HUES48 (cell line): ENCODE measurements at regions not wholly inside any gene's neighbourhood (a gene's known extent, or its start where the extent isn't known, plus 50 kb on each side); places are given as distances from the start of the nearest gene placed in this dataset.

Source experiments
- H3K27ac ChIP-seq: one replicate; pipeline ENCODE4 v1.7.0; 2013; ENCODE audit warnings: low read depth, low read length, inconsistent platforms
- H3K27me3 ChIP-seq: 2 replicates; pipeline ENCODE4 v1.6.1; 2013; ENCODE audit warnings: mild to moderate bottlenecking, low read length; ENCODE audit not compliant: control insufficient read depth, insufficient read depth
- H3K36me3 ChIP-seq: 2 replicates; pipeline ENCODE4 v1.6.1; 2013; ENCODE audit warnings: low read length; ENCODE audit not compliant: control insufficient read depth, insufficient read depth
- H3K4me1 ChIP-seq: 2 replicates; pipeline ENCODE4 v1.6.1; 2013; ENCODE audit warnings: mild to moderate bottlenecking, low read length; ENCODE audit not compliant: control insufficient read depth, insufficient read depth
- H3K4me3 ChIP-seq: 2 replicates; pipeline ENCODE4 v1.5.1; 2013; ENCODE audit warnings: mild to moderate bottlenecking, low read depth, low read length
- H3K9ac ChIP-seq: 2 replicates; pipeline ENCODE4 v1.6.1; 2013; ENCODE audit warnings: mild to moderate bottlenecking, low read depth, low read length, moderate library complexity
- H3K9me3 ChIP-seq: 2 replicates; pipeline ENCODE4 v1.6.1; 2013; ENCODE audit warnings: low read length; ENCODE audit not compliant: control insufficient read depth, insufficient read depth

- H3K9me3 ChIP-seq, result no peaks in the 10 kb centered on the region
- H3K27ac ChIP-seq, result no peak overlapping the region
- H3K4me3 ChIP-seq, result no peak overlapping the region
- H3K27me3 ChIP-seq, result no peaks in the 10 kb centered on the region
- H3K4me1 ChIP-seq, result 0 out of 2 replicates have a peak, but pooled peaks cover 2% of the 10 kb centered on the region
- no peaks in the 10 kb centered on the region for H3K36me3 ChIP-seq
- no peak overlapping the region for H3K9ac ChIP-seq
These were observed 235.1 kb downstream of the QDPR start for GRCh38 chr4:17276776-17277175.

GRCh38 chr4:17275836-17276235 lies 236.1 kb downstream of the QDPR start:
- no peak overlapping the region for H3K9ac ChIP-seq
- H3K36me3 ChIP-seq, result no peaks in the 10 kb centered on the region
- no peaks in the 10 kb centered on the region for H3K27me3 ChIP-seq
- no peaks in the 10 kb centered on the region for H3K9me3 ChIP-seq
- no peak overlapping the region for H3K27ac ChIP-seq
- 0 out of 2 replicates have a peak, but pooled peaks cover 2% of the 10 kb centered on the region for H3K4me1 ChIP-seq
- H3K4me3 ChIP-seq, result no peak overlapping the region

- Histone ChIP-seq H3K36me3 (no peaks in the 10 kb centered on the region), H3K27ac (no peak overlapping the region), H3K9me3 (no peaks in the 10 kb centered on the region), H3K4me3 (no peak overlapping the region), H3K4me1 (no peaks in the 10 kb centered on the region), H3K27me3 (no peaks in the 10 kb centered on the region), H3K9ac (no peak overlapping the region)
These were observed 238.8 kb downstream of the QDPR start for GRCh38 chr4:17273047-17273446.

GRCh38 chr4:17272154-17272553 lies 239.7 kb downstream of the QDPR start:
- H3K4me1 ChIP-seq, result no peaks in the 10 kb centered on the region
- H3K36me3 ChIP-seq, result no peaks in the 10 kb centered on the region
- H3K27ac ChIP-seq, result no peak overlapping the region
- H3K4me3 ChIP-seq, result no peak overlapping the region
- no peaks in the 10 kb centered on the region for H3K9me3 ChIP-seq
- H3K27me3 ChIP-seq, result no peaks in the 10 kb centered on the region
- H3K9ac ChIP-seq, result no peak overlapping the region

- H3K27ac ChIP-seq, result no peak overlapping the region
- no peak overlapping the region for H3K4me3 ChIP-seq
- H3K27me3 ChIP-seq, result no peaks in the 10 kb centered on the region
- H3K9me3 ChIP-seq, result no peaks in the 10 kb centered on the region
- H3K36me3 ChIP-seq, result no peaks in the 10 kb centered on the region
- H3K9ac ChIP-seq, result no peak overlapping the region
- H3K4me1 ChIP-seq, result no peaks in the 10 kb centered on the region
These were observed 246.2 kb downstream of the QDPR start for GRCh38 chr4:17265653-17266052.

GRCh38 chr4:17265139-17265538 lies 246.8 kb downstream of the QDPR start:
- H3K36me3 ChIP-seq, result no peaks in the 10 kb centered on the region
- H3K27ac ChIP-seq, result no peak overlapping the region
- no peaks in the 10 kb centered on the region for H3K9me3 ChIP-seq
- H3K9ac ChIP-seq, result no peak overlapping the region
- H3K27me3 ChIP-seq, result no peaks in the 10 kb centered on the region
- H3K4me3 ChIP-seq, result no peak overlapping the region
- no peaks in the 10 kb centered on the region for H3K4me1 ChIP-seq

- H3K27ac ChIP-seq, result no peak overlapping the region
- H3K27me3 ChIP-seq, result no peaks in the 10 kb centered on the region
- H3K9ac ChIP-seq, result no peak overlapping the region
- no peaks in the 10 kb centered on the region for H3K36me3 ChIP-seq
- H3K4me3 ChIP-seq, result no peak overlapping the region
- no peaks in the 10 kb centered on the region for H3K4me1 ChIP-seq
- H3K9me3 ChIP-seq, result no peaks in the 10 kb centered on the region
These were observed 251.6 kb downstream of the QDPR start for GRCh38 chr4:17260166-17260907.

- Histone ChIP-seq H3K36me3 (no peaks in the 10 kb centered on the region), H3K4me1 (no peaks in the 10 kb centered on the region), H3K27ac (no peak overlapping the region), H3K9ac (no peak overlapping the region), H3K27me3 (no peaks in the 10 kb centered on the region), H3K4me3 (no peak overlapping the region), H3K9me3 (no peaks in the 10 kb centered on the region)
These were observed 253.8 kb downstream of the QDPR start for GRCh38 chr4:17258106-17258505.

- Histone ChIP-seq H3K4me1 (no peaks in the 10 kb centered on the region; the same call in 1 of the 2 replicates), H3K36me3 (no peaks in the 10 kb centered on the region), H3K9me3 (no peaks in the 10 kb centered on the region), H3K27ac (no peak overlapping the region), H3K4me3 (no peak overlapping the region), H3K9ac (no peak overlapping the region), H3K27me3 (no peaks in the 10 kb centered on the region)
These were observed 259.8 kb downstream of the QDPR start for GRCh38 chr4:17252131-17252530.

GRCh38 chr4:17251101-17251500 lies 260.8 kb downstream of the QDPR start:
- H3K9ac ChIP-seq, result no peak overlapping the region
- H3K27ac ChIP-seq, result no peak overlapping the region
- H3K9me3 ChIP-seq, result no peaks in the 10 kb centered on the region
- no peak overlapping the region for H3K4me3 ChIP-seq
- no peaks in the 10 kb centered on the region for H3K27me3 ChIP-seq
- no peaks in the 10 kb centered on the region; the same call in 1 of the 2 replicates for H3K4me1 ChIP-seq
- H3K36me3 ChIP-seq, result no peaks in the 10 kb centered on the region

- H3K9me3 ChIP-seq, result no peaks in the 10 kb centered on the region
- H3K4me1 ChIP-seq, result no peaks in the 10 kb centered on the region; the same call in 1 of the 2 replicates
- no peaks in the 10 kb centered on the region for H3K27me3 ChIP-seq
- no peaks in the 10 kb centered on the region for H3K36me3 ChIP-seq
- no peak overlapping the region for H3K27ac ChIP-seq
- H3K9ac ChIP-seq, result no peak overlapping the region
- H3K4me3 ChIP-seq, result no peak overlapping the region
These were observed 261.3 kb downstream of the QDPR start for GRCh38 chr4:17250591-17250990.
